ENCODE measurements at regions not wholly inside any gene's neighbourhood (a gene's known extent, or its start where the extent isn't known, plus 50 kb on each side); places are given as distances from the start of the nearest gene placed in this dataset.

GRCh38 chr20:52082612-52083011, 109.0 kb downstream of the ZFP64 start:
- TF ChIP-seq CTCF (IDR thresholded peaks at IDR 0.05; ENCODE audit: low read depth, low read length, poor library complexity, severe bottlenecking) (no peak), EZH2phosphoT487 (IDR thresholded peaks at IDR 0.05; ENCODE audit: borderline replicate concordance, low read length) (no peak)
